ENCODE measurements at regions not wholly inside any gene's neighbourhood (a gene's known extent, or its start where the extent isn't known, plus 50 kb on each side); places are given as distances from the start of the nearest gene placed in this dataset.

DNA sequence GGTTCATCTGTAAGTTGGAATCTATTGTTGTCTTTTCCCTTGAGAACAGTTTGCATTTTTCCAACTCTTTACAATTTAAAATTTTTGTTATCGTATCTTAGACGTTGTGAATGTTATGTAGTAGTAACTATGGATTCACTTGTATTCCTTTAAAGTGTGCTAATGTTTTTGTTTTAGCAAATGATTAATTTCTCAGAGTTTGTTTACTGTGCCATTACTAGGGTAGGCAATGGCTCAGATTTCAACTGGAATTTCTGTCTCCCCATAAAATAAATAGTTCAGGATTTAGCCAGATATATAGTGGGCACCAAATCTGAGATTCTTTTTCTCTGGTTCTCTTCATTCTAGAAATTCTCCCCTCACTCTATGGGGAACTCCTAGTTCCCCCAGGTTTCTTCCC, 896.5 kb downstream of the PLA2G4A start:
- no peak for TF ChIP-seq EZH2 (IDR thresholded peaks at IDR 0.05; ENCODE audit: borderline replicate concordance, low read depth, low read length, severe bottlenecking)
- TF ChIP-seq, protein P1, sequence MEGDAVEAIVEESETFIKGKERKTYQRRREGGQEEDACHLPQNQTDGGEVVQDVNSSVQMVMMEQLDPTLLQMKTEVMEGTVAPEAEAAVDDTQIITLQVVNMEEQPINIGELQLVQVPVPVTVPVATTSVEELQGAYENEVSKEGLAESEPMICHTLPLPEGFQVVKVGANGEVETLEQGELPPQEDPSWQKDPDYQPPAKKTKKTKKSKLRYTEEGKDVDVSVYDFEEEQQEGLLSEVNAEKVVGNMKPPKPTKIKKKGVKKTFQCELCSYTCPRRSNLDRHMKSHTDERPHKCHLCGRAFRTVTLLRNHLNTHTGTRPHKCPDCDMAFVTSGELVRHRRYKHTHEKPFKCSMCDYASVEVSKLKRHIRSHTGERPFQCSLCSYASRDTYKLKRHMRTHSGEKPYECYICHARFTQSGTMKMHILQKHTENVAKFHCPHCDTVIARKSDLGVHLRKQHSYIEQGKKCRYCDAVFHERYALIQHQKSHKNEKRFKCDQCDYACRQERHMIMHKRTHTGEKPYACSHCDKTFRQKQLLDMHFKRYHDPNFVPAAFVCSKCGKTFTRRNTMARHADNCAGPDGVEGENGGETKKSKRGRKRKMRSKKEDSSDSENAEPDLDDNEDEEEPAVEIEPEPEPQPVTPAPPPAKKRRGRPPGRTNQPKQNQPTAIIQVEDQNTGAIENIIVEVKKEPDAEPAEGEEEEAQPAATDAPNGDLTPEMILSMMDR (IDR thresholded peaks at IDR 0.05; ENCODE audit: borderline replicate concordance, extremely low read depth, low read length, poor library complexity, severe bottlenecking), result no peak
- Histone ChIP-seq H3K9ac (ENCODE audit: low read depth, low read length) (no peak overlapping the region), H3K79me2 (ENCODE audit: insufficient read depth, low read length) (no peaks in the 10 kb centered on the region), H3K4me2 (ENCODE audit: insufficient read depth, low read length) (no peak overlapping the region), H3K4me1 (ENCODE audit: insufficient read depth, low read length) (no peaks in the 10 kb centered on the region), H3K27ac (ENCODE audit: low read length) (no peak overlapping the region), H3K27me3 (ENCODE audit: insufficient read depth, low read length, poor library complexity) (no peaks in the 10 kb centered on the region), H3K4me3 (ENCODE audit: low read depth in 1 of 2, low read length in 2 of 2) (no peak overlapping the region), H2AFZ (ENCODE audit: low read depth, low read length) (no peak overlapping the region), H4K20me1 (ENCODE audit: insufficient read depth, low read length) (no peaks in the 10 kb centered on the region), H3K36me3 (ENCODE audit: insufficient read depth, low read length) (no peaks in the 10 kb centered on the region), H3K9me3 (ENCODE audit: insufficient read depth, low read length, severe bottlenecking) (no peaks in the 10 kb centered on the region)
- DNase-seq (no peak), ATAC-seq (ENCODE audit: insufficient read depth, low read depth) (no peak)

GRCh38 chr1:187733232-187733631, 904.5 kb downstream of the PLA2G4A start:
- Histone ChIP-seq H2AFZ (ENCODE audit: low read depth, low read length) (no peak overlapping the region), H3K4me2 (ENCODE audit: insufficient read depth, low read length) (no peak overlapping the region), H3K27ac (ENCODE audit: low read length) (no peak overlapping the region), H3K9me3 (ENCODE audit: insufficient read depth, low read length, severe bottlenecking) (no peaks in the 10 kb centered on the region), H3K79me2 (ENCODE audit: insufficient read depth, low read length) (no peaks in the 10 kb centered on the region), H3K27me3 (ENCODE audit: insufficient read depth, low read length, poor library complexity) (no peaks in the 10 kb centered on the region), H3K4me1 (ENCODE audit: insufficient read depth, low read length) (no peaks in the 10 kb centered on the region), H4K20me1 (ENCODE audit: insufficient read depth, low read length) (no peaks in the 10 kb centered on the region), H3K36me3 (ENCODE audit: insufficient read depth, low read length) (no peaks in the 10 kb centered on the region), H3K9ac (ENCODE audit: low read depth, low read length) (no peak overlapping the region), H3K4me3 (ENCODE audit: low read depth in 1 of 2, low read length in 2 of 2) (no peak overlapping the region)
- TF ChIP-seq, protein P1 (IDR thresholded peaks at IDR 0.05; ENCODE audit: borderline replicate concordance, extremely low read depth, low read length, poor library complexity, severe bottlenecking), result no peak
- no peak for TF ChIP-seq EZH2 (IDR thresholded peaks at IDR 0.05; ENCODE audit: borderline replicate concordance, low read depth, low read length, severe bottlenecking)
- DNase-seq (no peak), ATAC-seq (ENCODE audit: insufficient read depth, low read depth) (no peak)

- ATAC-seq (ENCODE audit: insufficient read depth, low read depth), result no peak
- H3K9ac ChIP-seq (ENCODE audit: low read depth, low read length), result no peak overlapping the region
These were observed 905.7 kb downstream of the PLA2G4A start for GRCh38 chr1:187734427-187734826.

More at GRCh38 chr1:187734427-187734826, 905.7 kb downstream of the PLA2G4A start:
- no peaks in the 10 kb centered on the region for H3K4me1 ChIP-seq (ENCODE audit: insufficient read depth, low read length)
- H3K4me2 ChIP-seq (ENCODE audit: insufficient read depth, low read length), result no peak overlapping the region
- no peak for DNase-seq
- no peaks in the 10 kb centered on the region for H3K9me3 ChIP-seq (ENCODE audit: insufficient read depth, low read length, severe bottlenecking)
- H3K27me3 ChIP-seq (ENCODE audit: insufficient read depth, low read length, poor library complexity), result no peaks in the 10 kb centered on the region
- H3K79me2 ChIP-seq (ENCODE audit: insufficient read depth, low read length), result no peaks in the 10 kb centered on the region
- H4K20me1 ChIP-seq (ENCODE audit: insufficient read depth, low read length), result no peaks in the 10 kb centered on the region
- TF ChIP-seq, protein P1 (IDR thresholded peaks at IDR 0.05; ENCODE audit: borderline replicate concordance, extremely low read depth, low read length, poor library complexity, severe bottlenecking), result no peak
- TF ChIP-seq EZH2 (IDR thresholded peaks at IDR 0.05; ENCODE audit: borderline replicate concordance, low read depth, low read length, severe bottlenecking), result no peak
- H2AFZ ChIP-seq (ENCODE audit: low read depth, low read length), result no peak overlapping the region
- H3K4me3 ChIP-seq (ENCODE audit: low read depth in 1 of 2, low read length in 2 of 2), result no peak overlapping the region
- H3K27ac ChIP-seq (ENCODE audit: low read length), result no peak overlapping the region
- H3K36me3 ChIP-seq (ENCODE audit: insufficient read depth, low read length), result no peaks in the 10 kb centered on the region
